ENCODE measurements at regions not wholly inside any gene's neighbourhood (a gene's known extent, or its start where the extent isn't known, plus 50 kb on each side); places are given as distances from the start of the nearest gene placed in this dataset.

DNA sequence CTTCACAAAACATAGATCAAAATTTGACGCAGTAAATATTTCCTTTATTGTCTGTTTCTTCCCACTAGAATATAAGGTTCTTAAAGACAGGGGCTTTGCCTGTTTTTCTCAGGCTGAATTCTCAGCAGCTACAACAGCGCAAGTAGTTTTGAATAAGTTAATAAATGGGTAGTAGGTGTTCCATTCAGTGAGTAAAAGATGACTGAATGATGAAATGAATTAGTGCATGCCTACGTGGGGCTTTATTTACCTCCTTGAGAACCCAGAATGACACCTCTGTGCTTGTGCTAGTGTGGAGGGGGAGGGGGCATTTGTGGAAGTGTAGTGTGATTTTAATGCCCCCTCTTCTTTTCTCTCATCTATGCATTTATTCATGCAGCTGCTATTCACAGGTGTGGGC, 278.9 kb downstream of the FBXW7 start:
- TF ChIP-seq, protein P1, sequence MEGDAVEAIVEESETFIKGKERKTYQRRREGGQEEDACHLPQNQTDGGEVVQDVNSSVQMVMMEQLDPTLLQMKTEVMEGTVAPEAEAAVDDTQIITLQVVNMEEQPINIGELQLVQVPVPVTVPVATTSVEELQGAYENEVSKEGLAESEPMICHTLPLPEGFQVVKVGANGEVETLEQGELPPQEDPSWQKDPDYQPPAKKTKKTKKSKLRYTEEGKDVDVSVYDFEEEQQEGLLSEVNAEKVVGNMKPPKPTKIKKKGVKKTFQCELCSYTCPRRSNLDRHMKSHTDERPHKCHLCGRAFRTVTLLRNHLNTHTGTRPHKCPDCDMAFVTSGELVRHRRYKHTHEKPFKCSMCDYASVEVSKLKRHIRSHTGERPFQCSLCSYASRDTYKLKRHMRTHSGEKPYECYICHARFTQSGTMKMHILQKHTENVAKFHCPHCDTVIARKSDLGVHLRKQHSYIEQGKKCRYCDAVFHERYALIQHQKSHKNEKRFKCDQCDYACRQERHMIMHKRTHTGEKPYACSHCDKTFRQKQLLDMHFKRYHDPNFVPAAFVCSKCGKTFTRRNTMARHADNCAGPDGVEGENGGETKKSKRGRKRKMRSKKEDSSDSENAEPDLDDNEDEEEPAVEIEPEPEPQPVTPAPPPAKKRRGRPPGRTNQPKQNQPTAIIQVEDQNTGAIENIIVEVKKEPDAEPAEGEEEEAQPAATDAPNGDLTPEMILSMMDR (IDR thresholded peaks at IDR 0.05): no peak
- TF ChIP-seq EZH2 (IDR thresholded peaks at IDR 0.05): no peak
